Upper lobe of left lung (tissue), 4 donors: ENCODE measurements at regions not wholly inside any gene's neighbourhood (a gene's known extent, or its start where the extent isn't known, plus 50 kb on each side); places are given as distances from the start of the nearest gene placed in this dataset.

Experiments
- POLR2A ChIP-seq, 4 donors: fragments of 450-650 bp; IDR thresholded peaks; one replicate each; pipeline ENCODE4 v1.5.1; 2016 to 2017; ENCODE audit warnings: antibody characterized with exemption in 4 of 4, mild to moderate bottlenecking in 2 of 4
- TF ChIP-seq, protein P1 (sequence below), 6 experiments: fragments of 450-650 bp in 4 of 6; fragments of 200-600 bp in 2 of 6; sonication (generic) in 2 of 6; IDR thresholded peaks; one replicate each; pipeline ENCODE4 v1.5.1; 2016 to 2019; ENCODE audit warnings: antibody characterized with exemption in 6 of 6

- TF ChIP-seq, protein P1, sequence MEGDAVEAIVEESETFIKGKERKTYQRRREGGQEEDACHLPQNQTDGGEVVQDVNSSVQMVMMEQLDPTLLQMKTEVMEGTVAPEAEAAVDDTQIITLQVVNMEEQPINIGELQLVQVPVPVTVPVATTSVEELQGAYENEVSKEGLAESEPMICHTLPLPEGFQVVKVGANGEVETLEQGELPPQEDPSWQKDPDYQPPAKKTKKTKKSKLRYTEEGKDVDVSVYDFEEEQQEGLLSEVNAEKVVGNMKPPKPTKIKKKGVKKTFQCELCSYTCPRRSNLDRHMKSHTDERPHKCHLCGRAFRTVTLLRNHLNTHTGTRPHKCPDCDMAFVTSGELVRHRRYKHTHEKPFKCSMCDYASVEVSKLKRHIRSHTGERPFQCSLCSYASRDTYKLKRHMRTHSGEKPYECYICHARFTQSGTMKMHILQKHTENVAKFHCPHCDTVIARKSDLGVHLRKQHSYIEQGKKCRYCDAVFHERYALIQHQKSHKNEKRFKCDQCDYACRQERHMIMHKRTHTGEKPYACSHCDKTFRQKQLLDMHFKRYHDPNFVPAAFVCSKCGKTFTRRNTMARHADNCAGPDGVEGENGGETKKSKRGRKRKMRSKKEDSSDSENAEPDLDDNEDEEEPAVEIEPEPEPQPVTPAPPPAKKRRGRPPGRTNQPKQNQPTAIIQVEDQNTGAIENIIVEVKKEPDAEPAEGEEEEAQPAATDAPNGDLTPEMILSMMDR (IDR thresholded peaks at IDR 0.05): no peak
- TF ChIP-seq POLR2A (IDR thresholded peaks at IDR 0.05): no peak
These were observed 110.3 kb upstream of the TSPAN2 start for GRCh38 chr1:115199416-115200132.
